ENCODE measurements at regions not wholly inside any gene's neighbourhood (a gene's known extent, or its start where the extent isn't known, plus 50 kb on each side); places are given as distances from the start of the nearest gene placed in this dataset.

DNA sequence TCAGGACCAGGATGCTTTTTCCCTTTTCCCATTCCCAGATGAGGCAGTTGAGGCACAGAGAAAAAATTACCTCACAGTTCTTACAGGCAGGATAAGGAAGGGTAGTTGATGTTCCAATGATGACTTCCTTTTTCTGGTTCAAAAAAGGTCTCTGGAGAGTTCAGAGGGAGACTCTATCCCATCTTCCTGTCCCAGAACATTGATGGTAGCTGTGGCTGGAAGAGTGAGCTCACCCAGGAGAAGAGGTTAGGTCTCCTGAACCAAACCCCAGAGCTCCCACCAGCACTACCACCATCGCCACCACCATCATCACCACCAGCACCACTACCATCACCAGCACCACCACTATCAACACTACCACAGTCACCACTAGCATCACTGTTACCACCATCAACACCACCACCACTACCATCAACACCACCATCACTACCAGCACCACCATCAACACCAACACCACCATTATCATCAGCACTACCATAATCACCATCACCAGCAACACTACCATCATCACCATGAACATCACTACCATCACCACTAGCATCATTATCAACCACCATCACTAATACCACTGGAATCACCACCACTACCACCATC, 105.5 kb upstream of the RUNX3 start:
- TF ChIP-seq, protein P1, sequence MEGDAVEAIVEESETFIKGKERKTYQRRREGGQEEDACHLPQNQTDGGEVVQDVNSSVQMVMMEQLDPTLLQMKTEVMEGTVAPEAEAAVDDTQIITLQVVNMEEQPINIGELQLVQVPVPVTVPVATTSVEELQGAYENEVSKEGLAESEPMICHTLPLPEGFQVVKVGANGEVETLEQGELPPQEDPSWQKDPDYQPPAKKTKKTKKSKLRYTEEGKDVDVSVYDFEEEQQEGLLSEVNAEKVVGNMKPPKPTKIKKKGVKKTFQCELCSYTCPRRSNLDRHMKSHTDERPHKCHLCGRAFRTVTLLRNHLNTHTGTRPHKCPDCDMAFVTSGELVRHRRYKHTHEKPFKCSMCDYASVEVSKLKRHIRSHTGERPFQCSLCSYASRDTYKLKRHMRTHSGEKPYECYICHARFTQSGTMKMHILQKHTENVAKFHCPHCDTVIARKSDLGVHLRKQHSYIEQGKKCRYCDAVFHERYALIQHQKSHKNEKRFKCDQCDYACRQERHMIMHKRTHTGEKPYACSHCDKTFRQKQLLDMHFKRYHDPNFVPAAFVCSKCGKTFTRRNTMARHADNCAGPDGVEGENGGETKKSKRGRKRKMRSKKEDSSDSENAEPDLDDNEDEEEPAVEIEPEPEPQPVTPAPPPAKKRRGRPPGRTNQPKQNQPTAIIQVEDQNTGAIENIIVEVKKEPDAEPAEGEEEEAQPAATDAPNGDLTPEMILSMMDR (IDR thresholded peaks at IDR 0.05; ENCODE audit: low read length), result no peak
- no peak for TF ChIP-seq EZH2phosphoT487 (IDR thresholded peaks at IDR 0.05; ENCODE audit: low read length)

Measured in MM.1S (cell line).